ENCODE measurements at regions not wholly inside any gene's neighbourhood (a gene's known extent, or its start where the extent isn't known, plus 50 kb on each side); places are given as distances from the start of the nearest gene placed in this dataset.

GRCh38 chr1:42089246-42089645, 64.0 kb upstream of the GUCA2B start:
- H3K9ac ChIP-seq (ENCODE audit: insufficient read depth in 1 of 2, low read depth in 2 of 2, low read length in 2 of 2), result no peak overlapping the region
- ChIA-PET CTCF (ENCODE audit: low intra/inter-chr PET ratio) (no interaction called here), POLR2A (no interaction called here)
- no peaks in the 10 kb centered on the region for H3K79me2 ChIP-seq (ENCODE audit: control insufficient read depth, insufficient read depth, low read length)
- no peak for ATAC-seq
- in situ Hi-C loops (cut with MboI) (no loop called here), intact Hi-C loops (cut with micrococcal nuclease) (no loop called here)
- H2AFZ ChIP-seq (ENCODE audit: low read depth, low read length), result no peak overlapping the region
- H3K9me1 ChIP-seq (ENCODE audit: control insufficient read depth, insufficient read depth, low read length), result no peaks in the 10 kb centered on the region
- no peaks in the 10 kb centered on the region for H3K9me3 ChIP-seq (replicated peaks; ENCODE audit: control insufficient read depth, insufficient read depth, low read depth, low read length)
- no peaks in the 10 kb centered on the region for H3K36me3 ChIP-seq (ENCODE audit: control insufficient read depth, insufficient read depth, low read length)
- H4K20me1 ChIP-seq (replicated peaks; ENCODE audit: control insufficient read depth, insufficient read depth, low read length), result no peaks in the 10 kb centered on the region
- no peaks in the 10 kb centered on the region for H3K27me3 ChIP-seq (ENCODE audit: control insufficient read depth in 2 of 2, insufficient read depth in 2 of 2, low read length in 2 of 2)
- no peaks in the 10 kb centered on the region for H3K4me1 ChIP-seq (replicated peaks in 1 of 2; ENCODE audit: control insufficient read depth in 2 of 2, insufficient read depth in 2 of 2, low read length in 2 of 2)
- FAIRE-seq, result no peak
- no peak overlapping the region for H3K4me3 ChIP-seq
- TF ChIP-seq ZNF311 (CRISPR knock-in tag; IDR thresholded peaks at IDR 0.05), result no peak
- peak; percentile 70; the same call in 1 of the 2 replicates for TF ChIP-seq ZNF280B (CRISPR knock-in tag; IDR thresholded peaks at IDR 0.05)
- TF ChIP-seq LEF1 (IDR thresholded peaks at IDR 0.05), result no peak
- peak; percentile 21 for TF ChIP-seq ZNF280A (IDR thresholded peaks at IDR 0.05; ENCODE audit: low read depth, partially characterized antibody)
- TF ChIP-seq TRIM28 (IDR thresholded peaks at IDR 0.05), result peak; percentile 73; the same call in 1 of the 2 replicates
- TF ChIP-seq ZNF507 (tag; conservative IDR thresholded peaks at IDR 0.05), result 0 out of 2 replicates have a peak, but pooled peaks have one; percentile 11
- no peak for TF ChIP-seq ZNF551 (CRISPR knock-in tag; IDR thresholded peaks at IDR 0.05)
- TF ChIP-seq ATF6 (CRISPR knock-in tag; IDR thresholded peaks at IDR 0.05), result no peak
- WGBS (ENCODE audit: insufficient coverage, low coverage, missing lambda C conversion rate), result 0% methylated on average over 2 of the region's 2 CpGs
- DNase-seq (ENCODE audit: extremely low read depth in 1 of 4, low spot score in 3 of 4), result no peak
- BruUV-seq (replicated peaks), result no TSS peak
- H3K27ac ChIP-seq (ENCODE audit: extremely low read depth, low read depth, low read length), result no peak overlapping the region
- H3K4me2 ChIP-seq (ENCODE audit: insufficient read depth, low read length), result no peak overlapping the region
